GM12878 (cell line): ENCODE measurements at regions not wholly inside any gene's neighbourhood (a gene's known extent, or its start where the extent isn't known, plus 50 kb on each side); places are given as distances from the start of the nearest gene placed in this dataset.
A peak's percentile ranks its signal among the peaks of the same experiment; 100 is the strongest.
"Not testable (repeated sequence)": the region's sequence is repeated elsewhere in the genome, so short reads cannot be mapped to it uniquely, and the experiment has no call there.

Experiments
- ATAC-seq: fragments of 200-7000 bp; cut with Tn5 transposase; 3 replicates; pipeline ENCODE4 v1.9.1; 2020; ENCODE audit warnings: mild to moderate bottlenecking, moderate library complexity
- BruUV-seq: library from RNA; stranded (reverse); fragments of 400-500 nt; replicated peaks from 2 replicates; lab custom pipeline; 2021; lab: Mats Ljungman, UMichigan
- CTCF ChIA-PET: fragments of 300-600 bp; sonication (Branson Sonifier 250); formaldehyde crosslinking; extraction: SDS; loops from one replicate; lab custom pipeline; 2021; ENCODE audit warnings: inconsistent platforms; lab: Yijun Ruan, JAX
- POLR2A ChIA-PET: fragments of 350-600 bp; formaldehyde crosslinking; extraction: SDS; loops from one replicate; lab custom pipeline; 2021; ENCODE audit warnings: inconsistent platforms; lab: Charles Lee
- RAD21 ChIA-PET: fragments of 300-600 bp; sonication (Branson Sonifier 250); formaldehyde crosslinking; loops from one replicate; lab custom pipeline; 2023; ENCODE audit warnings: antibody characterized with exemption; ENCODE audit not compliant: unreplicated experiment; lab: Charles Lee
- SMC1A ChIA-PET: fragments of 300-600 bp; sonication (Branson Sonifier 250); formaldehyde crosslinking; loops from one replicate; lab custom pipeline; 2023; ENCODE audit not compliant: unreplicated experiment, uncharacterized antibody; lab: Charles Lee
- DNase-seq: peaks from one replicate; pipeline ENCODE4 v3.0.0-alpha.2; 2011; ENCODE audit warnings: low read depth, low spot score
- FAIRE-seq: peaks from 3 replicates; lab custom pipeline; 2011; peaks lifted over from hg19 to GRCh38; lab: Jason Lieb, UNC
- H2AFZ ChIP-seq: 2 replicates; pipeline ENCODE4 v1.6.0; 2011; ENCODE audit warnings: low read depth, low read length, control low read depth; ENCODE audit not compliant: control insufficient read depth
- H3K27ac ChIP-seq: 2 replicates; pipeline ENCODE4 v1.5.1; 2011; ENCODE audit warnings: control low read depth; ENCODE audit not compliant: control insufficient read depth, insufficient read depth
- H3K27me3 ChIP-seq, 2 experiments: replicated peaks in 1 of 2; 2 replicates each; pipeline versions ENCODE4 v1.6.0 to v1.6.1; 2011; ENCODE audit warnings: low read length in 1 of 2; ENCODE audit not compliant: control insufficient read depth in 2 of 2, insufficient read depth in 2 of 2
- H3K36me3 ChIP-seq, 2 experiments: 2 replicates each; pipeline ENCODE4 v1.5.1; 2011; ENCODE audit warnings: low read length in 1 of 2; ENCODE audit not compliant: control insufficient read depth in 2 of 2, insufficient read depth in 2 of 2
- H3K4me1 ChIP-seq: 2 replicates; pipeline ENCODE4 v1.6.1; 2011; ENCODE audit warnings: mild to moderate bottlenecking, low read length, moderate library complexity, mixed read lengths; ENCODE audit not compliant: control insufficient read depth, insufficient read depth
- H3K4me2 ChIP-seq: 2 replicates; pipeline ENCODE4 v1.6.0; 2011; ENCODE audit warnings: control low read depth; ENCODE audit not compliant: control insufficient read depth, insufficient read depth
- H3K4me3 ChIP-seq: fragments of 200-600 bp; sonication (generic); 2 replicates; pipeline ENCODE4 v1.5.1; 2016
- H3K79me2 ChIP-seq: 2 replicates; pipeline ENCODE4 v1.6.0; 2011; ENCODE audit warnings: low read length; ENCODE audit not compliant: control insufficient read depth, insufficient read depth
- H3K9ac ChIP-seq: 2 replicates; pipeline ENCODE4 v1.8.0; 2011; ENCODE audit warnings: low read length, control low read depth, mixed read lengths; ENCODE audit not compliant: control insufficient read depth, insufficient read depth
- H3K9me3 ChIP-seq: replicated peaks from 3 replicates; pipeline ENCODE4 v1.5.1; 2011; ENCODE audit warnings: mild to moderate bottlenecking, low read length; ENCODE audit not compliant: control insufficient read depth, insufficient read depth
- H4K20me1 ChIP-seq: 2 replicates; pipeline ENCODE4 v1.6.0; 2011; ENCODE audit not compliant: control insufficient read depth, insufficient read depth
- WGBS: methylation state at CpG from one replicate; pipeline ENCODE4 v1.1.6; 2016; ENCODE audit warnings: low lambda C conversion rate; ENCODE audit not compliant: insufficient replicate concordance, insufficient coverage; ENCODE audit errors: missing lambda C conversion rate; 5-methylcytosine and 5-hydroxymethylcytosine counted together
- in situ Hi-C: fragments of 300-500 bp; cut with MboI; formaldehyde crosslinking; loops from 9 replicates; pipeline ENCODE4 v1.14.3; 2018; ENCODE audit warnings: mixed read lengths
- intact Hi-C: fragments of 100-400 bp; cut with micrococcal nuclease; formaldehyde crosslinking; loops from one replicate; pipeline ENCODE4 v1.14.2; 2022; ENCODE audit not compliant: unreplicated experiment

DNA sequence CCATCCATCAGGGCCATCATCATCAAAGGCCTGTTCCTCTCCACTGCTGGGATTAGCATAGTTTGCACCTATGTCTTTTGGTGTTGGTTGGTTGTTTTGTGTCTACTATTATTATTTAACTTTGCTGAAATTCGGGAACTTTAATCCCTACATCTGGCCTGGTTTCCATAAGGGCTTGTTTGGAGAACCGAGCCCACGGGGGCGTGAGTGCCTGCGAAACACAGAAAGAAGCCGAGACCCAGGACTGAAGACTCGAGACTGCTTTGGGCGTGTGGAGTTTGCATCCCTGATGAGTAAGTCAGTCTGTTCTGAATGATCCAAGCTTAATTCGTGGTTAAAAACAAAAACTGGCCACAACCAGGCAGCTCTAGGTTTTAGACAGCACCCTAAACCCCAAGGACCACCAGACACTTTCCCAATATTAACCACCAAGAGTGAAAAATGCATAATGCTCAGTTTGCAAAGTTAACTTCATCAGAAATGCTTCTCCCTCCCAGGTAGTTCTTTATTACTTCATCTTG is 195.6 kb downstream of the BCL2L11 start:
- H3K27me3 ChIP-seq, CTCF ChIA-PET, H3K36me3 ChIP-seq, H3K9me3 ChIP-seq, RAD21 ChIA-PET, H3K4me1 ChIP-seq, FAIRE-seq, H3K4me2 ChIP-seq, in situ Hi-C loops, SMC1A ChIA-PET, H2AFZ ChIP-seq, H3K79me2 ChIP-seq, H4K20me1 ChIP-seq, POLR2A ChIA-PET, H3K9ac ChIP-seq, H3K4me3 ChIP-seq, BruUV-seq, DNase-seq, intact Hi-C loops, H3K27ac ChIP-seq: not testable (repeated sequence)
- WGBS: 51% methylated on average over 8 of the region's 9 CpGs
- peak; percentile 13; the same call in 1 of the 3 replicates for ATAC-seq

GRCh38 chr2:111316881-111317549 is 196.3 kb downstream of the BCL2L11 start:
- H3K4me2 ChIP-seq, H3K27ac ChIP-seq, H3K4me1 ChIP-seq, H3K79me2 ChIP-seq, H3K9me3 ChIP-seq, BruUV-seq, H4K20me1 ChIP-seq, intact Hi-C loops, SMC1A ChIA-PET, POLR2A ChIA-PET, CTCF ChIA-PET, H2AFZ ChIP-seq, H3K9ac ChIP-seq, DNase-seq, H3K27me3 ChIP-seq, FAIRE-seq, H3K36me3 ChIP-seq, in situ Hi-C loops, H3K4me3 ChIP-seq, RAD21 ChIA-PET: not testable (repeated sequence)
- peak; percentile 51 for ATAC-seq
- 46% methylated on average over 2 of the region's 2 CpGs for WGBS

DNA sequence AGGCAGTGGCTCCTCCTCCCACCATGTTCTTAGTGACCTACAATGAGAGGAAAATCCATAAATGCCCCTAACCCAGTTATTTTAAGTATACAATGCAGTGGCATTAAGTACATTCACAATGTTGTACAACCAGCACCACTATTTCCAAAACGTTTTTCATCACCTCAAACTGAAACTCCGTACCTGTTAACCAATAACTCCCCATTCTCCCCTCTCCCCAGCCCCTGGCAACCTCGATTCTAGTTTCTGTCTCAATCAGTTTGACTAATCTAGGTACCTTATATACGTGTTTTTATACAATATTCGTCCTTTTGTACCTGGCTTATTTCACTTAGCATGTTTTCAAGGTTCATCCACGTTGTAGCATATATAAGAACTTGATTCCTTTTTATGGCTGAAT is 198.8 kb downstream of the BCL2L11 start:
- H3K9ac ChIP-seq, intact Hi-C loops, H2AFZ ChIP-seq, CTCF ChIA-PET, POLR2A ChIA-PET, H3K4me1 ChIP-seq, H3K27ac ChIP-seq, RAD21 ChIA-PET, H3K9me3 ChIP-seq, H4K20me1 ChIP-seq, H3K36me3 ChIP-seq, in situ Hi-C loops, H3K4me2 ChIP-seq, H3K79me2 ChIP-seq, SMC1A ChIA-PET, H3K27me3 ChIP-seq, FAIRE-seq, H3K4me3 ChIP-seq, BruUV-seq, DNase-seq: not testable (repeated sequence)
- WGBS: 0% methylated on average over 2 of the region's 6 CpGs
- peak; percentile 73 for ATAC-seq

DNA sequence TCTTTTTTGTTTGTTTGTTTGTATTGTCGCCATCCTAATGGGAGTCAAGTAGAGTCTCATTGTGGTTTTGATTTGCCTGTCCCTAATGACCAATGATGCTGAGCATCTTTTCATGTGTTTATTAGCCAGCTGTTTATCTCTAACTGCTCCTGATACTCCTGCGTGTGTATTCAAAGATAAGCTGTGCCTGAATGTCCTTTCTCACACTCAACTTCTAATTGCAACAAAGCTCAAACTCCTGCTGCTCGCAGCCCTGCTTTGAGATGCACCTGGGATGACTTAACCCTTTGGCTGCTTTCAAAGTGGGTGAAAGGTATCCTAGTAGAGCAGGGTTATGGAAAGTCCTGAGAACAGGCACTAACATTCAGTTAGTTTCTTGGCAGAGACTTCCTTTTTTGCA is 199.6 kb downstream of the BCL2L11 start:
- CTCF ChIA-PET, H3K4me1 ChIP-seq, H3K9ac ChIP-seq, DNase-seq, H3K4me2 ChIP-seq, H3K27ac ChIP-seq, H4K20me1 ChIP-seq, H3K27me3 ChIP-seq, in situ Hi-C loops, POLR2A ChIA-PET, H3K4me3 ChIP-seq, intact Hi-C loops, SMC1A ChIA-PET, BruUV-seq, ATAC-seq, H3K36me3 ChIP-seq, H2AFZ ChIP-seq, H3K79me2 ChIP-seq, H3K9me3 ChIP-seq, FAIRE-seq, RAD21 ChIA-PET: not testable (repeated sequence)
- 95% methylated on average over 3 of the region's 3 CpGs for whole genome bisulfite sequencing
